IMR-90 (cell line): ENCODE measurements at regions not wholly inside any gene's neighbourhood (a gene's known extent, or its start where the extent isn't known, plus 50 kb on each side); places are given as distances from the start of the nearest gene placed in this dataset.

Experiments used
- BHLHE40 ChIP-seq: fragments of 150-350 bp; IDR thresholded peaks from 2 replicates; pipeline ENCODE4 v1.6.1; 2016; ENCODE audit warnings: mild to moderate bottlenecking, low read depth, low read length
- CHD1 ChIP-seq: IDR thresholded peaks from 2 replicates; pipeline ENCODE4 v1.6.1; 2012; ENCODE audit warnings: low read depth, low read length, improper control_type of control experiment
- FOS ChIP-seq: fragments of 150-350 bp; IDR thresholded peaks from 2 replicates; pipeline ENCODE4 v1.6.1; 2016; ENCODE audit warnings: low read depth, low read length
- MAZ ChIP-seq: IDR thresholded peaks from 2 replicates; pipeline ENCODE4 v1.6.1; 2012; ENCODE audit warnings: low read depth, mild to moderate bottlenecking, low read length, improper control_type of control experiment, moderate library complexity, borderline replicate concordance
- MXI1 ChIP-seq: IDR thresholded peaks from 2 replicates; pipeline ENCODE4 v1.6.1; 2012; ENCODE audit warnings: low read depth, mild to moderate bottlenecking, low read length, moderate library complexity, borderline replicate concordance
- POLR2A ChIP-seq: IDR thresholded peaks from 2 replicates; pipeline ENCODE4 v1.6.1; 2012; ENCODE audit warnings: mild to moderate bottlenecking, low read depth, low read length
- RAD21 ChIP-seq: IDR thresholded peaks from 2 replicates; pipeline ENCODE4 v1.6.1; 2012; ENCODE audit warnings: low read length, improper control_type of control experiment
- RFX5 ChIP-seq: IDR thresholded peaks from 2 replicates; pipeline ENCODE4 v1.8.0; 2012; ENCODE audit warnings: low read depth, mild to moderate bottlenecking, low read length, moderate library complexity
- SMC3 ChIP-seq: fragments of 150-350 bp; IDR thresholded peaks from 2 replicates; pipeline ENCODE4 v1.6.1; 2016; ENCODE audit warnings: low read depth, mild to moderate bottlenecking, antibody characterized with exemption, low read length, moderate library complexity
- TF ChIP-seq, protein P1 (sequence below): conservative IDR thresholded peaks from 2 replicates; pipeline ENCODE4 v1.5.1; 2012; ENCODE audit warnings: mild to moderate bottlenecking, low read depth, low read length, improper control_type of control experiment
- TF ChIP-seq, protein P2 (sequence below): fragments of 150-350 bp; IDR thresholded peaks from 2 replicates; pipeline ENCODE4 v1.6.1; 2016; ENCODE audit warnings: low read depth, mild to moderate bottlenecking, low read length, moderate library complexity, borderline replicate concordance

DNA sequence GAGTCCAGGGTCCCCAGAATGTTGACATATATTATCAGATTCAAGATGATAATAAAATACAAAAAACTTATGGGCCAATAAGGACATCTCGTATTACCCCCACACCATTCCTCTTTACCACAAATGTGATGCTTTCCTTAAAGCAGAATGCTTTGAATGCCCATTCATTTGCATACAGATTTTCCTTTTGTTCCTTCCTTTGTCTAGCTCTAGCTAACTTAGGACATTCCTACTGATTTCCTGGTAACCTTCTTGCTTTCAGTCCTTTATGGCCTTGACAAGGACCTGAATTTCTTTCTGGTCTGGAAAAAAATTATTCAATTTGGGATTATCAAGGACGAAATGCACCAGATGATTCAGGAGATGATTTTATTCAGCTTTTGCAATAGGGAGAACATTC, 304.0 kb downstream of the TMEM114 start:
- TF ChIP-seq, protein P1, sequence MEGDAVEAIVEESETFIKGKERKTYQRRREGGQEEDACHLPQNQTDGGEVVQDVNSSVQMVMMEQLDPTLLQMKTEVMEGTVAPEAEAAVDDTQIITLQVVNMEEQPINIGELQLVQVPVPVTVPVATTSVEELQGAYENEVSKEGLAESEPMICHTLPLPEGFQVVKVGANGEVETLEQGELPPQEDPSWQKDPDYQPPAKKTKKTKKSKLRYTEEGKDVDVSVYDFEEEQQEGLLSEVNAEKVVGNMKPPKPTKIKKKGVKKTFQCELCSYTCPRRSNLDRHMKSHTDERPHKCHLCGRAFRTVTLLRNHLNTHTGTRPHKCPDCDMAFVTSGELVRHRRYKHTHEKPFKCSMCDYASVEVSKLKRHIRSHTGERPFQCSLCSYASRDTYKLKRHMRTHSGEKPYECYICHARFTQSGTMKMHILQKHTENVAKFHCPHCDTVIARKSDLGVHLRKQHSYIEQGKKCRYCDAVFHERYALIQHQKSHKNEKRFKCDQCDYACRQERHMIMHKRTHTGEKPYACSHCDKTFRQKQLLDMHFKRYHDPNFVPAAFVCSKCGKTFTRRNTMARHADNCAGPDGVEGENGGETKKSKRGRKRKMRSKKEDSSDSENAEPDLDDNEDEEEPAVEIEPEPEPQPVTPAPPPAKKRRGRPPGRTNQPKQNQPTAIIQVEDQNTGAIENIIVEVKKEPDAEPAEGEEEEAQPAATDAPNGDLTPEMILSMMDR, result no peak
- TF ChIP-seq RFX5 (no peak), SMC3 (no peak), RAD21 (no peak), POLR2A (no peak), MAZ (no peak), BHLHE40 (no peak), FOS (no peak), MXI1 (no peak), CHD1 (no peak)
- TF ChIP-seq, protein P2, sequence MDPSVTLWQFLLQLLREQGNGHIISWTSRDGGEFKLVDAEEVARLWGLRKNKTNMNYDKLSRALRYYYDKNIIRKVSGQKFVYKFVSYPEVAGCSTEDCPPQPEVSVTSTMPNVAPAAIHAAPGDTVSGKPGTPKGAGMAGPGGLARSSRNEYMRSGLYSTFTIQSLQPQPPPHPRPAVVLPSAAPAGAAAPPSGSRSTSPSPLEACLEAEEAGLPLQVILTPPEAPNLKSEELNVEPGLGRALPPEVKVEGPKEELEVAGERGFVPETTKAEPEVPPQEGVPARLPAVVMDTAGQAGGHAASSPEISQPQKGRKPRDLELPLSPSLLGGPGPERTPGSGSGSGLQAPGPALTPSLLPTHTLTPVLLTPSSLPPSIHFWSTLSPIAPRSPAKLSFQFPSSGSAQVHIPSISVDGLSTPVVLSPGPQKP, result no peak
